Mesothelial cell of epicardium (in vitro differentiated cells): ENCODE measurements at regions not wholly inside any gene's neighbourhood (a gene's known extent, or its start where the extent isn't known, plus 50 kb on each side); places are given as distances from the start of the nearest gene placed in this dataset.
A peak's percentile ranks its signal among the peaks of the same experiment; 100 is the strongest.

ENCODE experiments used
- DNase-seq, 2 experiments: peaks; one replicate each; pipeline ENCODE4 v3.0.0; 2021; ENCODE audit warnings: low spot score in 2 of 2; ENCODE audit not compliant: unreplicated experiment in 2 of 2
- H3K27ac Mint-ChIP-seq: 2 replicates; pipeline ENCODE4 v1.8.0; 2021; ENCODE audit warnings: mixed read lengths
- H3K27me3 Mint-ChIP-seq: 2 replicates; pipeline ENCODE4 v1.8.0; 2021; ENCODE audit warnings: low read depth, mixed read lengths
- H3K36me3 Mint-ChIP-seq: 2 replicates; pipeline ENCODE4 v1.8.0; 2021; ENCODE audit warnings: mixed read lengths
- H3K4me1 Mint-ChIP-seq: 2 replicates; pipeline ENCODE4 v1.8.0; 2021; ENCODE audit warnings: mixed read lengths
- H3K4me3 Mint-ChIP-seq: 2 replicates; pipeline ENCODE4 v1.8.0; 2021; ENCODE audit warnings: mild to moderate bottlenecking, moderate library complexity, mixed read lengths
- H3K9me3 Mint-ChIP-seq: 2 replicates; pipeline ENCODE4 v1.8.0; 2021; ENCODE audit warnings: mixed read lengths
- TF ChIP-seq, protein P1 (sequence below): fragments of 200-600 bp; sonication (generic); IDR thresholded peaks from one replicate; pipeline ENCODE4 v1.5.0; 2021; ENCODE audit warnings: antibody characterized with exemption; ENCODE audit not compliant: unreplicated experiment

DNA sequence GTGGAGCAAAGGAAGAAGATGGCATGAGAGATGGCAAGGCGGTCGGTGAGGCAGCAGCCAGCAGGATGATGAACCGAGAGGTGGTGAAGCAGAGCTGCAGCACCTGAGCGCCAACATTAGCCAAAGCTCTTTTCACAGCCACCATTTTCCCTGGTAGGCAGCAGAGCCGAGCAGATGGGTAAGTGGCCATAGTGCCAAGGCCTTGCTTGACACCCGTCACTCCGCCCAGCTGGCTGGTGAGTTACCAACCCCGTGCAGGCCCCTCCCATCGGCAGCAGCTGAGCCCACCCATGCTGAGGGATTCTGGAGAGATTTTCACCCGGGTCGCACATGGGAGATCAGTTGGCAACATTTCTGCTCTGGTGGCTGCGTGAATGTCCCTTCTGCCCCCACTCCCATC is 647.7 kb downstream of the PTPRU start:
- no peak overlapping the region for H3K27ac Mint-ChIP-seq
- no peak for DNase-seq

DNA sequence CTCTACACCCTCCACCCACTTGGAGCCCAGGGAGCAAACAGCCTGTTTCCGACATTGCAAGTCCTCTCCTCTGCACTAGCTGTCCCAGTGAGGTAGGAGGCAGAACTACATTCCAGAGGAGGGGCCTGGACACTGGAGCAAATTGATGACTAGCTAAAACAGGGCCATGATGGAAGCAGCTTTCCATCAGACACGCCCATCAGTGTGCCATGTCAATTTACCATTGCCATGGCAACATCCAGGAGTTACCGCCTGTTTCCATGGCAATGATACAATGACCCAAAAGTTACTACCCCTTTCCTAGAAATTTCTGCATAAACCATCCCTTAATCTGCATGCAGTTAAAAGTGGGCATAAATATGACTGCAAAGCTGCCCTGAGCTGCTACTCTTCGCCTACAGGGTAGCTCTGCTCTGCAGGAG is 647.1 kb downstream of the PTPRU start:
- Mint-ChIP-seq H3K4me3 (no peak overlapping the region), H3K27ac (no peak overlapping the region)

More for the DNA sequence above, 647.7 kb downstream of the PTPRU start:
- Mint-ChIP-seq H3K4me1 (no peaks in the 10 kb centered on the region), H3K9me3 (no peaks in the 10 kb centered on the region), H3K4me3 (no peak overlapping the region), H3K36me3 (no peaks in the 10 kb centered on the region), H3K27me3 (peaks cover 44% of the 10 kb centered on the region)
- TF ChIP-seq, protein P1, sequence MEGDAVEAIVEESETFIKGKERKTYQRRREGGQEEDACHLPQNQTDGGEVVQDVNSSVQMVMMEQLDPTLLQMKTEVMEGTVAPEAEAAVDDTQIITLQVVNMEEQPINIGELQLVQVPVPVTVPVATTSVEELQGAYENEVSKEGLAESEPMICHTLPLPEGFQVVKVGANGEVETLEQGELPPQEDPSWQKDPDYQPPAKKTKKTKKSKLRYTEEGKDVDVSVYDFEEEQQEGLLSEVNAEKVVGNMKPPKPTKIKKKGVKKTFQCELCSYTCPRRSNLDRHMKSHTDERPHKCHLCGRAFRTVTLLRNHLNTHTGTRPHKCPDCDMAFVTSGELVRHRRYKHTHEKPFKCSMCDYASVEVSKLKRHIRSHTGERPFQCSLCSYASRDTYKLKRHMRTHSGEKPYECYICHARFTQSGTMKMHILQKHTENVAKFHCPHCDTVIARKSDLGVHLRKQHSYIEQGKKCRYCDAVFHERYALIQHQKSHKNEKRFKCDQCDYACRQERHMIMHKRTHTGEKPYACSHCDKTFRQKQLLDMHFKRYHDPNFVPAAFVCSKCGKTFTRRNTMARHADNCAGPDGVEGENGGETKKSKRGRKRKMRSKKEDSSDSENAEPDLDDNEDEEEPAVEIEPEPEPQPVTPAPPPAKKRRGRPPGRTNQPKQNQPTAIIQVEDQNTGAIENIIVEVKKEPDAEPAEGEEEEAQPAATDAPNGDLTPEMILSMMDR = no peak

DNA sequence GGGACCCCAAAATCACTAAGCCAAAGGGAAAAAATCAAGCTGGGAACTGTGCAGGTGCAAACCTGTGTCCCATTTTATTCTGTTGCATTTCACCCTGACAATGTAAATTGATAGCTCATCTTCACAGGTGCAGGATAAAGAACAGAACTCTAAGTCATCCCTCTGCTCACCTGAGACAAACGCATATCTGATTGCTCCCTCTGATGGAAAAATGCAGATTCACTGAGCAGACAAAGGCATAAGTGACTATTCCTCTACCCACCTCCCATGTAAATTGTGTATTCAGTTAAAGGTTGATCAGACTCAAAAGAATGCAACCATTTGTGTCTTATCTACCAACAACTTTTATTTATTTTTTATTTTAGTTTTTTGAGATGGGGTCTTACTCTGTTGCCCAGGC is 644.2 kb downstream of the PTPRU start:
- TF ChIP-seq, protein P1 = no peak
- H3K27me3 Mint-ChIP-seq = peaks cover 66% of the 10 kb centered on the region
- H3K9me3 Mint-ChIP-seq = no peaks in the 10 kb centered on the region
- no peaks in the 10 kb centered on the region for H3K36me3 Mint-ChIP-seq
- H3K4me1 Mint-ChIP-seq = no peaks in the 10 kb centered on the region
- H3K4me3 Mint-ChIP-seq = no peak overlapping the region
- H3K27ac Mint-ChIP-seq = no peak overlapping the region
- DNase-seq = no peak

More for the DNA sequence above, 647.1 kb downstream of the PTPRU start:
- Mint-ChIP-seq H3K9me3 (no peaks in the 10 kb centered on the region), H3K27me3 (peaks cover 44% of the 10 kb centered on the region), H3K4me1 (no peaks in the 10 kb centered on the region), H3K36me3 (no peaks in the 10 kb centered on the region)
- TF ChIP-seq, protein P1 = no peak
- no peak for DNase-seq

DNA sequence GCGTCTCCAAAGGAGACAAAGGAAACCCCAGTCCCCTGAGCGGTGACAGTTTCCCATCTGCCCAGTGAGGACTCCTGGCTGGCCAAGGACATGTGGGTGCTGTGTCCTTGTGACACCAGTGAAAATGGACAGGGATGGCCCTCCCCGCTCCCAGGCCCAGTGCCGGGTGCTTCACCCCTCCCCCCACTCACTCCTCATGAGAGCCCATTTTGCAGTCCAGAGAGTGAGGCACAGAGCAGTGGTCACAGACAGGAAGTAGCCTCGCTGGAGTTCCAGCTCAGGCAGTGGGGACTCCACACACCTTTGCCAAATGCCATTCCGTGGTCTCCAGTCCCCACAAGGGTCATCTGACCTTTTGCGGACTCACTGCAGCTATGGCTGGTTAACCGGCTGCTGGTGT is 642.9 kb downstream of the PTPRU start:
- H3K9me3 Mint-ChIP-seq = no peaks in the 10 kb centered on the region
- H3K27ac Mint-ChIP-seq = no peak overlapping the region
- no peak overlapping the region for H3K4me3 Mint-ChIP-seq
- H3K4me1 Mint-ChIP-seq = no peaks in the 10 kb centered on the region
- H3K27me3 Mint-ChIP-seq = peaks cover 64% of the 10 kb centered on the region
- no peaks in the 10 kb centered on the region for H3K36me3 Mint-ChIP-seq
- TF ChIP-seq, protein P1 = no peak
- DNase-seq = peak in 1 of 2 experiments; percentile 10

DNA sequence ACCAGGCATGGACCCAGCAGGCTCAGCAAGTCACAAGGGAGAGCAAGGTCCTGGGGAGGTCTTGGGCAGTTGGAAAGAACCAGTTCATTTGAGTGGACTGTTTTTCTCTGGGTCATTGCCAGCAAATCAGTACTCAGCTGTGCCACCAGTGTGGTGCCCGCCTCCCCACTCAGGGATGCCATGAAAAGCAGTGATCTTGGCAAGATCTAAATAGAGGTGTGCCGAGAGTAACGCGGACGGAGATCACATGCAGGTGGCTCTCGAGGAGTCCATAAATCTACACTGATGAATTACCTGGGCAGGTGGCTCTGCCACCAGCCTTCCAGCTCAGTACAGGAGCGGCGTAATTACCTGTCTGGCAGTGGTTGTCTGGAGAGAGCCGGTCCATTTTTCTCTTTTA is 642.2 kb downstream of the PTPRU start:
- Mint-ChIP-seq H3K36me3 (no peaks in the 10 kb centered on the region), H3K27ac (no peak overlapping the region), H3K4me3 (no peak overlapping the region), H3K9me3 (no peaks in the 10 kb centered on the region), H3K4me1 (no peaks in the 10 kb centered on the region), H3K27me3 (peaks cover 65% of the 10 kb centered on the region)
- DNase-seq = peak in 1 of 2 experiments; percentile 6
- TF ChIP-seq, protein P1 = no peak

DNA sequence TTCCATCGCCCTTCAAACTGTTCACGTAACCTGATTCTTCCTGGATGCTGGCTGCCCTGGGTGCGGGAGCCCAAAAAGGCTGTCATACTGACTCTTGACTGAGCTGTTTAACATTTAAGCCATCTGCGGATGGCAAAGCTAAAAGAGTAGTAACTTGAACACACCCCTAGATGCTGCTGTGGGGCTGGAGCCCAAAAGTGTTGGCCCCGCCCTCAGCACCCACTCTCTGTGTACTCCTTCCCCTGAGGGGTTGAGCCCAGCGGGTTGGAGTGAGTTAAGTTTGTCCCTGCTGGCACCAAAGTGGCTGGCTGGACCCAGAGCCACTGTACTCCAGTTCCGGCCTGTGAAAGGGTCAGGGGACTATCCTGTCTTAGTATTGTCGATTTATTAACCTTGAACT is 640.6 kb downstream of the PTPRU start:
- DNase-seq = peak in 1 of 2 experiments; percentile 4
- no peaks in the 10 kb centered on the region for H3K9me3 Mint-ChIP-seq
- TF ChIP-seq, protein P1 = no peak
- no peaks in the 10 kb centered on the region for H3K4me1 Mint-ChIP-seq
- H3K36me3 Mint-ChIP-seq = no peaks in the 10 kb centered on the region
- H3K4me3 Mint-ChIP-seq = no peak overlapping the region
- H3K27ac Mint-ChIP-seq = no peak overlapping the region
- H3K27me3 Mint-ChIP-seq = peaks cover 66% of the 10 kb centered on the region
